ENCODE measurements at regions not wholly inside any gene's neighbourhood (a gene's known extent, or its start where the extent isn't known, plus 50 kb on each side); places are given as distances from the start of the nearest gene placed in this dataset.

DNA sequence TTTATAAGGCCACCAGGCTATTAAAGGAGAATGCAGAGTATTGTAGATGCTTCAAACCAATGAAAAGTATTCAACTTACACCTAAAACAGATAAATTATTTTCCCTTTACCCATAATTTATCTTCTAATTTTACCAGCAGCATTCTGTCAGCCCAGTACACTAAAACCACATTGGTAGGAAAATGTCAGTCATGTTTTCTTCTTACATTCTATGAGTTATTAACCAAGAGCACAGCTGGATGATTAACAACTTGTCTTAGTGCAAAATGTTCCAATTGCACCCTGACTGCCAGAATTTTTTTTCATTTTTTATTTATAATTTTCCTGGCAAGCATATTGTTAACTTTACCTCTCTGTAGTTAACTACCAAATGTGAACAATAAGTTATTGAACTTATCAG, 79.0 kb upstream of the WDR75 start:
- TF ChIP-seq, protein P1, sequence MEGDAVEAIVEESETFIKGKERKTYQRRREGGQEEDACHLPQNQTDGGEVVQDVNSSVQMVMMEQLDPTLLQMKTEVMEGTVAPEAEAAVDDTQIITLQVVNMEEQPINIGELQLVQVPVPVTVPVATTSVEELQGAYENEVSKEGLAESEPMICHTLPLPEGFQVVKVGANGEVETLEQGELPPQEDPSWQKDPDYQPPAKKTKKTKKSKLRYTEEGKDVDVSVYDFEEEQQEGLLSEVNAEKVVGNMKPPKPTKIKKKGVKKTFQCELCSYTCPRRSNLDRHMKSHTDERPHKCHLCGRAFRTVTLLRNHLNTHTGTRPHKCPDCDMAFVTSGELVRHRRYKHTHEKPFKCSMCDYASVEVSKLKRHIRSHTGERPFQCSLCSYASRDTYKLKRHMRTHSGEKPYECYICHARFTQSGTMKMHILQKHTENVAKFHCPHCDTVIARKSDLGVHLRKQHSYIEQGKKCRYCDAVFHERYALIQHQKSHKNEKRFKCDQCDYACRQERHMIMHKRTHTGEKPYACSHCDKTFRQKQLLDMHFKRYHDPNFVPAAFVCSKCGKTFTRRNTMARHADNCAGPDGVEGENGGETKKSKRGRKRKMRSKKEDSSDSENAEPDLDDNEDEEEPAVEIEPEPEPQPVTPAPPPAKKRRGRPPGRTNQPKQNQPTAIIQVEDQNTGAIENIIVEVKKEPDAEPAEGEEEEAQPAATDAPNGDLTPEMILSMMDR (IDR thresholded peaks at IDR 0.05; ENCODE audit: low read depth, low read length, poor library complexity, severe bottlenecking), result no peak
- TF ChIP-seq EZH2phosphoT487 (IDR thresholded peaks at IDR 0.05; ENCODE audit: borderline replicate concordance, low read length), result no peak

All from DOHH2 (cell line).